ENCODE measurements at regions not wholly inside any gene's neighbourhood (a gene's known extent, or its start where the extent isn't known, plus 50 kb on each side); places are given as distances from the start of the nearest gene placed in this dataset.

GRCh38 chr1:103198076-103198475, 89.8 kb upstream of the COL11A1 start:
- no peaks in the 10 kb centered on the region for H3K4me1 ChIP-seq
- no peaks in the 10 kb centered on the region for H3K27me3 ChIP-seq
- TF ChIP-seq CTCF (IDR thresholded peaks at IDR 0.05) (no peak), POLR2A (IDR thresholded peaks at IDR 0.05) (no peak)
- no peaks in the 10 kb centered on the region for H3K9me3 ChIP-seq
- no peaks in the 10 kb centered on the region for H3K36me3 ChIP-seq
- no peak overlapping the region for H3K27ac ChIP-seq
- no peak for DNase-seq
- no peak overlapping the region for H3K4me3 ChIP-seq

- no peak for TF ChIP-seq POLR2A (IDR thresholded peaks at IDR 0.05)
- no peak for TF ChIP-seq CTCF (IDR thresholded peaks at IDR 0.05)
- H3K4me3 ChIP-seq = no peak overlapping the region
- H3K36me3 ChIP-seq = no peaks in the 10 kb centered on the region
- H3K27ac ChIP-seq = no peak overlapping the region
- no peaks in the 10 kb centered on the region for H3K9me3 ChIP-seq
- DNase-seq = no peak
- no peaks in the 10 kb centered on the region for H3K27me3 ChIP-seq
- H3K4me1 ChIP-seq = no peaks in the 10 kb centered on the region
Observed at GRCh38 chr1:103197216-103197615, 88.9 kb upstream of the COL11A1 start.

- Histone ChIP-seq H3K9me3 (no peaks in the 10 kb centered on the region), H3K27me3 (no peaks in the 10 kb centered on the region), H3K36me3 (no peaks in the 10 kb centered on the region), H3K27ac (no peak overlapping the region), H3K4me1 (no peaks in the 10 kb centered on the region), H3K4me3 (no peak overlapping the region)
- no peak for DNase-seq
- no peak for TF ChIP-seq POLR2A (IDR thresholded peaks at IDR 0.05)
- TF ChIP-seq CTCF (IDR thresholded peaks at IDR 0.05) = no peak
Observed at GRCh38 chr1:103194984-103195383, 86.7 kb upstream of the COL11A1 start.

GRCh38 chr1:103194060-103194459, 85.7 kb upstream of the COL11A1 start:
- no peaks in the 10 kb centered on the region for H3K27me3 ChIP-seq
- no peak for DNase-seq
- H3K4me1 ChIP-seq = no peaks in the 10 kb centered on the region
- H3K4me3 ChIP-seq = no peak overlapping the region
- H3K36me3 ChIP-seq = no peaks in the 10 kb centered on the region
- no peak for TF ChIP-seq CTCF (IDR thresholded peaks at IDR 0.05)
- TF ChIP-seq POLR2A (IDR thresholded peaks at IDR 0.05) = no peak
- H3K9me3 ChIP-seq = no peaks in the 10 kb centered on the region
- H3K27ac ChIP-seq = no peak overlapping the region

GRCh38 chr1:103191327-103191726, 83.0 kb upstream of the COL11A1 start:
- Histone ChIP-seq H3K9me3 (no peaks in the 10 kb centered on the region), H3K27ac (no peak overlapping the region), H3K36me3 (no peaks in the 10 kb centered on the region), H3K4me3 (no peak overlapping the region), H3K27me3 (no peaks in the 10 kb centered on the region), H3K4me1 (no peaks in the 10 kb centered on the region)
- DNase-seq = no peak
- TF ChIP-seq CTCF (IDR thresholded peaks at IDR 0.05) = no peak
- TF ChIP-seq POLR2A (IDR thresholded peaks at IDR 0.05) = no peak

- Histone ChIP-seq H3K27me3 (no peaks in the 10 kb centered on the region), H3K4me3 (no peak overlapping the region), H3K9me3 (no peaks in the 10 kb centered on the region), H3K27ac (no peak overlapping the region), H3K4me1 (no peaks in the 10 kb centered on the region), H3K36me3 (no peaks in the 10 kb centered on the region)
- no peak for DNase-seq
- TF ChIP-seq CTCF (IDR thresholded peaks at IDR 0.05) (no peak), POLR2A (IDR thresholded peaks at IDR 0.05) (no peak)
Observed at GRCh38 chr1:103190766-103191165, 82.4 kb upstream of the COL11A1 start.

Measured in Peyer's patch (tissue), 4 donors.